DOHH2 (cell line): ENCODE measurements at regions not wholly inside any gene's neighbourhood (a gene's known extent, or its start where the extent isn't known, plus 50 kb on each side); places are given as distances from the start of the nearest gene placed in this dataset.

Source experiments
- EZH2phosphoT487 ChIP-seq: fragments of 200-600 bp; sonication (generic); IDR thresholded peaks from 2 replicates; pipeline ENCODE4 v1.6.1; 2017; ENCODE audit warnings: borderline replicate concordance, mild to moderate bottlenecking, antibody characterized with exemption, low read length, moderate library complexity, mixed read lengths
- TF ChIP-seq, protein P1 (sequence below): fragments of 200-600 bp; sonication (generic); IDR thresholded peaks from one replicate; pipeline ENCODE4 v1.5.1; 2014; ENCODE audit warnings: antibody characterized with exemption, mild to moderate bottlenecking, low read depth, low read length; ENCODE audit not compliant: poor library complexity, severe bottlenecking

DNA sequence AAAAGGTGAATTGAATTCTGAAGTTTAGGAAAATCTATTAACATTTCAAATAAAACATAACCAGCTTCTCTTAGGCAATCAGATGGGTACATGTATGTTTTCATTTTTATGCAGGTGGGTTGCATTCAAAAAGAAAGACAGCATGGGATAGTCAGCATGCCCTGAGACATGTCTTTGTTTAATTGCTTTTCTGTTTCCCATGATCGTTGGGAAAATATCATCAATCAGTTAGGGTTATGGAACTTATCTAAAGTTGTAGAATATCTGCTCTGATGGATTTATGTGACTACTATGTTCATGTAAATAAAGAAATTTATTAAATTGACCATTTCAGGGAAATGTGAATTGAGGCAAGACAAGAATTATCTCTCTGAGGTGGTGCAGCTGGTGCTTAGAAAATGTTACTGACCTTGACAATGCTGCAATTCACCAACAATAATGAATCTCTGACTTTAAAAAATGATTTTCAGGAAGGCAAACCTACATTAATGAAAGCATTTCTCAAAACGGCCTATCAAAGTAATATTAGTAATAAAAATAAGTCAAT, 112.7 kb downstream of the RFPL4B start:
- TF ChIP-seq, protein P1, sequence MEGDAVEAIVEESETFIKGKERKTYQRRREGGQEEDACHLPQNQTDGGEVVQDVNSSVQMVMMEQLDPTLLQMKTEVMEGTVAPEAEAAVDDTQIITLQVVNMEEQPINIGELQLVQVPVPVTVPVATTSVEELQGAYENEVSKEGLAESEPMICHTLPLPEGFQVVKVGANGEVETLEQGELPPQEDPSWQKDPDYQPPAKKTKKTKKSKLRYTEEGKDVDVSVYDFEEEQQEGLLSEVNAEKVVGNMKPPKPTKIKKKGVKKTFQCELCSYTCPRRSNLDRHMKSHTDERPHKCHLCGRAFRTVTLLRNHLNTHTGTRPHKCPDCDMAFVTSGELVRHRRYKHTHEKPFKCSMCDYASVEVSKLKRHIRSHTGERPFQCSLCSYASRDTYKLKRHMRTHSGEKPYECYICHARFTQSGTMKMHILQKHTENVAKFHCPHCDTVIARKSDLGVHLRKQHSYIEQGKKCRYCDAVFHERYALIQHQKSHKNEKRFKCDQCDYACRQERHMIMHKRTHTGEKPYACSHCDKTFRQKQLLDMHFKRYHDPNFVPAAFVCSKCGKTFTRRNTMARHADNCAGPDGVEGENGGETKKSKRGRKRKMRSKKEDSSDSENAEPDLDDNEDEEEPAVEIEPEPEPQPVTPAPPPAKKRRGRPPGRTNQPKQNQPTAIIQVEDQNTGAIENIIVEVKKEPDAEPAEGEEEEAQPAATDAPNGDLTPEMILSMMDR, result no peak
- no peak for TF ChIP-seq EZH2phosphoT487
